Testis (tissue), 2 donors: ENCODE measurements at regions not wholly inside any gene's neighbourhood (a gene's known extent, or its start where the extent isn't known, plus 50 kb on each side); places are given as distances from the start of the nearest gene placed in this dataset.
A peak's percentile ranks its signal among the peaks of the same experiment; 100 is the strongest.

Source experiments
- DNase-seq: peaks from one replicate; pipeline ENCODE4 v3.0.0-alpha.2; 2019
- H3K27ac ChIP-seq, 2 donors: fragments of 200-600 bp; sonication (generic); one replicate each; pipeline ENCODE4 v1.5.1; 2019
- H3K27me3 ChIP-seq: fragments of 200-600 bp; sonication (generic); one replicate; pipeline ENCODE4 v1.5.1; 2019
- H3K36me3 ChIP-seq: fragments of 200-600 bp; sonication (generic); one replicate; pipeline ENCODE4 v1.5.1; 2017; ENCODE audit warnings: low read depth; ENCODE audit errors: missing control alignments
- H3K4me1 ChIP-seq: fragments of 200-600 bp; sonication (generic); one replicate; pipeline ENCODE4 v1.5.1; 2019
- H3K4me3 ChIP-seq, 2 donors: fragments of 200-600 bp; sonication (generic); one replicate each; pipeline ENCODE4 v1.5.1; 2017 to 2019
- H3K9me3 ChIP-seq: fragments of 200-600 bp; sonication (generic); one replicate; pipeline ENCODE4 v1.5.1; 2017
- POLR2A ChIP-seq: fragments of 450-650 bp; IDR thresholded peaks from one replicate; pipeline ENCODE4 v1.6.1; 2017; ENCODE audit warnings: antibody characterized with exemption, mild to moderate bottlenecking, moderate library complexity
- WGBS, 2 donors: methylation state at CpG; one replicate each; pipeline ENCODE4 v1.1.5; 2018; 5-methylcytosine and 5-hydroxymethylcytosine counted together
- intact Hi-C: fragments of 100-400 bp; cut with DNase I; formaldehyde crosslinking; loops from one replicate; pipeline ENCODE4 v1.15.1; 2023; ENCODE audit warnings: low total_unique reads
- TF ChIP-seq, protein P1 (sequence below), 3 experiments: fragments of 450-650 bp in 2 of 3; fragments of 200-600 bp in 1 of 3; sonication (generic) in 1 of 3; IDR thresholded peaks; one replicate each; pipeline ENCODE4 v1.5.1; 2016 to 2019; ENCODE audit warnings: antibody characterized with exemption in 3 of 3, mild to moderate bottlenecking in 2 of 3, moderate library complexity in 1 of 3

DNA sequence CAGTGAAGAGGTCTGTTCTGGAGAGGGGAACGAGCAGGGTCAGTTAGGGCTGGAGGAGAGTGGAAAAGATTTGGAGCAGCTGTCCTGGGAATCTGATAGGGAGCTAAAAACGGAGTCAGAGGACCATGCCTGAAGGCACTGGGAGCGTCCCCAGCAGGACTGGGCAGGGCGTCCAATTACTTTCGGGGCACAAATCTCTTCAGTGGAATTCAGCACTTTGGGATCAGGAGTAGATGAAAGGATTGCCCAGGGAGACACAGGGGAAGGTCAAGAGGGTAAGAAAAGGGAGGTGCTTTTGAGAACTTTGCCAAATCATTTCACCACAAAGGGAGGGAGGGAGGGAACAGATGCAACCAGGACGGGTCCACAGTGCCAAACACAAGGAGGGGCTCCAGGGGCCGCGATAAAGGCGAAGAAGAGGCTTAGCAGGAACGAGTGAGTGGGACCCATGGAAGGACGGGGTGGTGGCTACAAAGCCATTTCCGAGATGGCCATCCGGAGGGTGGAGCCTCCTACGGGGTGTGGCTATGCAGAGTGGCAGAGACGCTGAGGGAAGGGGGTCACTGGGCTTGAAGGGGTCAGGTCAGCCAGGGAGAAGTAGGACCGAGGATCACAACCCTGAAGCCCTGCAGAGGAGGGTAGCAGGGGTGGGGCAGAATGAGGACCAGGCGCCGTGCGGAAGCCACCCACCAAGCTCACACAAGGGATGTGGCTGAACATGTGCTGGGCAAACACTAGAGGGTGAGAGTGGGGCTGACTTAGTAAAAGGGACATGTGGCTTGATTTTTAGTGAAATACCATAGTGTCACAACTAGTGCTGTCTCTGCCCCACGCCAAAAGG lies 180.0 kb upstream of the RREB1 start:
- Histone ChIP-seq H3K27ac (no peak overlapping the region), H3K36me3 (no peaks in the 10 kb centered on the region), H3K4me1 (peaks cover 10% of the 10 kb centered on the region), H3K27me3 (no peaks in the 10 kb centered on the region), H3K9me3 (no peaks in the 10 kb centered on the region), H3K4me3 (peak overlapping the region in 1 of 2 donors; percentile 29)
- no peak for DNase-seq
- TF ChIP-seq, protein P1, sequence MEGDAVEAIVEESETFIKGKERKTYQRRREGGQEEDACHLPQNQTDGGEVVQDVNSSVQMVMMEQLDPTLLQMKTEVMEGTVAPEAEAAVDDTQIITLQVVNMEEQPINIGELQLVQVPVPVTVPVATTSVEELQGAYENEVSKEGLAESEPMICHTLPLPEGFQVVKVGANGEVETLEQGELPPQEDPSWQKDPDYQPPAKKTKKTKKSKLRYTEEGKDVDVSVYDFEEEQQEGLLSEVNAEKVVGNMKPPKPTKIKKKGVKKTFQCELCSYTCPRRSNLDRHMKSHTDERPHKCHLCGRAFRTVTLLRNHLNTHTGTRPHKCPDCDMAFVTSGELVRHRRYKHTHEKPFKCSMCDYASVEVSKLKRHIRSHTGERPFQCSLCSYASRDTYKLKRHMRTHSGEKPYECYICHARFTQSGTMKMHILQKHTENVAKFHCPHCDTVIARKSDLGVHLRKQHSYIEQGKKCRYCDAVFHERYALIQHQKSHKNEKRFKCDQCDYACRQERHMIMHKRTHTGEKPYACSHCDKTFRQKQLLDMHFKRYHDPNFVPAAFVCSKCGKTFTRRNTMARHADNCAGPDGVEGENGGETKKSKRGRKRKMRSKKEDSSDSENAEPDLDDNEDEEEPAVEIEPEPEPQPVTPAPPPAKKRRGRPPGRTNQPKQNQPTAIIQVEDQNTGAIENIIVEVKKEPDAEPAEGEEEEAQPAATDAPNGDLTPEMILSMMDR (IDR thresholded peaks at IDR 0.05) = no peak
- TF ChIP-seq POLR2A = no peak
- WGBS, 2 donors = 37 to 41% methylated on average over 20 of the region's 20 CpGs
- intact Hi-C loops = no loop called here

- no peaks in the 10 kb centered on the region for H3K36me3 ChIP-seq
- peaks cover 10% of the 10 kb centered on the region for H3K4me1 ChIP-seq
- no peaks in the 10 kb centered on the region for H3K27me3 ChIP-seq
- no peak for DNase-seq
- intact Hi-C loops = no loop called here
- H3K4me3 ChIP-seq = no peak overlapping the region
- no peak overlapping the region for H3K27ac ChIP-seq
- 90 to 91% methylated on average over 9 of the region's 9 CpGs for WGBS, 2 donors
- H3K9me3 ChIP-seq = no peaks in the 10 kb centered on the region
- TF ChIP-seq, protein P1 (IDR thresholded peaks at IDR 0.05) = no peak
- no peak for TF ChIP-seq POLR2A
Measured at GRCh38 chr6:6930223-6930880, 177.4 kb upstream of the RREB1 start.

DNA sequence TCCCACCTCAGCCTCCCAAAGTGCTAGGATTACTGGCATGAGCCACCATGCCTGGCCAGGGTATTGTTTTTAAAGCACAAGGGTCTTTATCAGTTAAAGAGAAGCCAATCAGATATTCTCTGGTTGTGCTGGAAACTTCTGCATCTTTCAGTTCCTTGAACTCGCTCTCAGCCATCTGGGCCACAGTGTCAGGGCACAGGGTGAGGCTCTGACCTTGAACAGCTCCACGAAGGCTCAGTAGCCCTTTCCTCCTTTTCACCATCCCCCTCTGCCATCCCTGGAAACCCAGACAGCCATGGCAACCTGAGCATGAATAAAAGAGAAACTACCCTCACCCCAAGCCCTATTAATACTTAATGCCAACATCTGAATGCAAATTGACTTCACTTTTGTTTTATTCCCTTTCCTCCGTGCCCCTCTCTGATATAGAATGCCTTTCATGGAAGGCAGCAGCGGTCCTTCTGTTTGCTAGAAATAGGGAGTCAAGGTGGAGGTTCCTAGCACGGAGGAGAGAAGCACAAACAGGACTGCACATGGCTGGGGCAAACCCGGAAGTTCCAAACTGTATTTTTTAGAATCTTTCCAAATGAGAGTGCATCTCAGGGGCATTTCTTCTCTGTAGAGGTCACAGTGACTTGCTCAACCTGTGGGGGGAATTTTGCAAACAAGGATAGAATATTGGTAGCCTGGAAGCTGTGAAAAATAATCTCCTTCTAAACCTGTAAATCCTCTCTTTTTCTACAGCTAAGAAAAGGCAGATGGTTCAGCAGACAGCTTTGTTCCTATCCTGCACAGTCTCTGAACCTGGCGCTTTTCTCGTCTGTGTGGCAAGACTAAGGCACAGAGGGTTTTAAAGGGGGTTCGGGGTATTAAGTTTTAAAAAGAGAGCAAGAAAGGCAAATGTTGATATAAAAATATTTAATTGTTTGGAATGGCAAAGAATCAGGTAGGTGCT lies 176.4 kb upstream of the RREB1 start:
- 45 to 54% methylated on average over 9 of the region's 9 CpGs for WGBS, 2 donors
- intact Hi-C loops = no loop called here

DNA sequence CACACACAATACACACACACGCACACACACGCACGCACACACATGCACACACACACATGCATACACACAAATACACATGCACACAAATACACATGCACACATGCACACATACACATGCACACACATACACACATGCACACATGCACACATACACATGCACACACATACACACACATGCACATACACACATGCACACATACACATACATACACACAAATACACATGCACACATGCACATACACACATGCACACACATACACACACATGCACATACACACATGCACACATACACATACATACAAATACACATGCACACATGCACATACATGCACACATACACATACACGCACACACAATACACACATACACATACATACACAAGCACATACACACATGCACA lies 175.4 kb upstream of the RREB1 start:
- DNase-seq = no peak
- H3K27me3 ChIP-seq = no peaks in the 10 kb centered on the region
- no peak overlapping the region for H3K4me3 ChIP-seq
- no peak for TF ChIP-seq POLR2A
- TF ChIP-seq, protein P1 (IDR thresholded peaks at IDR 0.05) = no peak
- 19 to 78% methylated on average over 4 of the region's 4 CpGs for WGBS, 2 donors
- H3K9me3 ChIP-seq = no peaks in the 10 kb centered on the region
- intact Hi-C loops = no loop called here
- peaks cover 10% of the 10 kb centered on the region for H3K4me1 ChIP-seq
- no peak overlapping the region for H3K27ac ChIP-seq
- no peaks in the 10 kb centered on the region for H3K36me3 ChIP-seq

More for the DNA sequence above, 176.4 kb upstream of the RREB1 start:
- H3K27me3 ChIP-seq = no peaks in the 10 kb centered on the region
- no peaks in the 10 kb centered on the region for H3K36me3 ChIP-seq
- peaks cover 10% of the 10 kb centered on the region for H3K4me1 ChIP-seq
- H3K9me3 ChIP-seq = no peaks in the 10 kb centered on the region
- TF ChIP-seq, protein P1 (IDR thresholded peaks at IDR 0.05) = no peak
- no peak for TF ChIP-seq POLR2A
- H3K4me3 ChIP-seq = no peak overlapping the region
- no peak for DNase-seq
- H3K27ac ChIP-seq = peak overlapping the region in 1 of 2 donors; percentile 5
